HUDEP-2 (cell line): ENCODE measurements at regions not wholly inside any gene's neighbourhood (a gene's known extent, or its start where the extent isn't known, plus 50 kb on each side); places are given as distances from the start of the nearest gene placed in this dataset.
A peak's percentile ranks its signal among the peaks of the same experiment; 100 is the strongest.
"Not testable (repeated sequence)": the region's sequence is repeated elsewhere in the genome, so short reads cannot be mapped to it uniquely, and the experiment has no call there.

ENCODE experiments used
- DNase-seq, 76 experiments: peaks; one replicate each; lab custom pipeline; 2025; ENCODE audit not compliant: unreplicated experiment in 76 of 76; lab: John Stamatoyannopoulos, UW

DNA sequence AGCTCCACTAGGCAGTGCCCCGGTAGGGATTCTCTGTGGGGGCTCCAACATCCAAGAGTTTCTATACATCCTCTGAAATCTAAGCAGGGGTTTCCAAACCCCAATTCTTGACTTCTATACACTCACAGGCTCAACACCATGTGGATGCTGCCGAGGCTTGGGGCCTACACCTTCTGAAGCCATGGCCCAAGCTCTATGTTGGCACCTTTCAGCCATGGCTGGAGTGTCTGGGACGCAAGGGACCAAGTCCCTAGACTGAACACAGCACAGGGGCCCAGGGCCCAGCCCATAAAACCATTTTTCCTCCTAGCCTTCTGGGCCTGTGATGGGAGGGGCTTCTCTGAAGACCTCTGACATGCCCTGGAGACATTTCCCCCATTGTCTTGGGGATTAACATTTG lies 511.8 kb downstream of the TRAM1L1 start:
- DNase-seq, result no peak

DNA sequence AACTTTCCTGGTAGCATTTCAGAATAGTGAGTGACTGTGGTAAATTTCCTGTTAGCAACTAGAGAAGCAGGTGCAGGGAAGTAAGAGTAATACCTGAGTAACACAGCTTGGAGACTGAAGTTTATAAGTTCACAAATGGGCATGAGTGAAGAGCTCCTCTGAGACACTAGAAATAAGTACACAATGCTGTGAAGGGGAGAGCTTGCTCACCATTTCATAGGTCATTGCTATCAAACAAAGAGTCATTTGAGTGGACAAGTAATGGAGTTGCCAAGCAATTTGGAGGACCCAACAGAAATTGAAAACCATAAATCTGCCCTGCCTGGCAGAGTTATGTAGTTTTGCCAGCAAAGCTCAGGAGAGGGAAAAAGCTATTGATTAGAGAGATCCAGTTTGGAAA lies 523.6 kb downstream of the TRAM1L1 start:
- no peak for DNase-seq

- DNase-seq, result peak in 1 of 76 experiments; percentile 6
These were observed 533.6 kb downstream of the TRAM1L1 start for GRCh38 chr4:116551806-116552205.

DNA sequence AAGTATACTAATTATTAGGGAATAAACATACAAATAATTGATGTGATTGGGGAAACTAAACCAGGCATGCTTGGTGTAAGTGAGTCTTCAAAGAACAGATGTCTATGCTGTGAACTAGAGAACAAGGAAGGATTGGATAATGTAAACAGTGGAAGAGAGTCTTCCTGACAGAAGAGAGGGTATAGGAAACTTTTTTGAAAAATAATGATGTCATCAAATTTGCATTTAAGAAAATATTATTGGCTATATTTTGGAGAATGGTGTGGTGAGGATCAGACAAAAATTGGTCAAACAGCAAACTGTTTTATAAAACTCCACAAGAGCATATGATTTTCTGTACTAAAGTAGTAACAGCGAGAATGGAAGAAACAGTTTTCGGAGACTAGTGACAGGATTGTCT lies 537.7 kb downstream of the TRAM1L1 start:
- no peak for DNase-seq

GRCh38 chr4:116546759-116547158 lies 538.6 kb downstream of the TRAM1L1 start:
- no peak for DNase-seq

DNA sequence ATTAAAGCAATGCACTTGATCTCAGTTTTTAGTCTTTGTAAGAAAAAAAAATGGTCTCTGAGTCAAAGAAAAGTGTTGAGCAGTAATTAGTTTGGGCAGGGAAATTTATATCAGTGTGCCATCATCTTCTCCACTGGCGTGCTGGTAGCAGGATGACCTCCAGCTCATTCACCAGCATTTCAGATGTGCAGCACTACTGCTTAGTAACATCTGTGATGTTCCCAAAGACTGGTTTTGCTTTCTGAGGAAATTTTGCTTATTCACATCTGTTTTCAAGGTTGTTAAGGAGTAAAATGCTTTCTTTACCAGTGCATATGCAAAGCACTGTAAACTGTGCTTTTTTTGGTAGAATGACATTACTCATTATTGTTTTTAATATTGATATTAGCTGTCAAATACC lies 540.4 kb downstream of the TRAM1L1 start:
- no peak for DNase-seq

DNA sequence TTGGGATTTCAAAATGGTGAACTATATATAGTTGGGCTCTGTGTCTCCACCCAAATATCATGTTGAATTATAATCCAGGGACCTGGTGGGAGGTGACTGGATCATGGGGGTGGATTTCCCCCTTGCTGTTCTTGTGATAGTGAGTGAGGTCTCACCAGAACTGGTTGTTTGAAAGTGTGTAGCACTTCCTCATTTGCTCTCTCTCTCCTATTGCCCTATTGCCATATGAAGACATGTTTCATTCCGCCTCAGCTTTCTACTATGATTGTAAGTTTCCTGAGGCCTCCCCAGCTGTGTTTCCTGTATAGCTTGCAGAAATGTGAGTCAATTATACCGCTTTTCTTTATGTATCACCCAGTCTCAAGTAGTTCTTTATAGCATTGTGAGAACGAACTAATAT lies 545.6 kb downstream of the TRAM1L1 start:
- DNase-seq, result no peak

DNA sequence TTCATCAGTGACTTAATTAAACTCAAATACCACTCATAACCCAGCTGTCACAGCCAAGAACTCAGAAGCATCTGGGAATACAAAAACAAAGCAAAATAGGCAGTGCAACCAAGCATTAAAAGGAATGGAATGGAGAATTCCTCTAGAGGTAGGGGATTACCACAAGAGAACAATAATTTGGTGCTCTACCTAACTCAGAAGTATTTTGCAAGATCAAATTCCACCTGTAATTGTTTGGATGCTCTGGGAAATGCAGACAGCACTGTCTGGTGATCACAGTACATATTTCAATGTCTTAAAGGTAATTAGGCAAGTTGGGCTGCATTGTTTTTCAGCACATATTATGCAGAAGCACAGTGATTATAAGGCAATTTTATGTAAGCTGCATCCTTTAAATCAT lies 547.5 kb downstream of the TRAM1L1 start:
- DNase-seq, result no peak

GRCh38 chr4:116536024-116536423 lies 549.4 kb downstream of the TRAM1L1 start:
- DNase-seq, result not testable (repeated sequence)

GRCh38 chr4:116531870-116532269 lies 553.5 kb downstream of the TRAM1L1 start:
- DNase-seq, result no peak

DNA sequence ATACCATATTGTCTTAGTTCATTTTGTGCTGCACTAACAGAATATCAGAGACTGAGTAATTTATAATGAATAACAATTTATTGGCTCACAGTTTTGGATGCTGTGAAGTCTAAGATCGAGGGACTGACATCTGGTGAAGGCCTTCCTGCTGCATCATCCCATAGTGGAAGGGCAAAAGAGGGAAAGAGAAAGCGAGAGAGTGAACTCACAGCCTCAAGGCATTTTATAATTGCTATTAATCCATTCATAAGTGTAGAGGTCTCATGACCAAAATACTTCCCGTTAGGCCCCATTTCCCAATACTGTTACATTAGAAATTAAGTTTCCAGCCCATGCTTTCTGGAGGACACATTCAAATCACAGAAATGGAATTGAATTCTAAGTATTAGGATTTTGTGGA lies 554.4 kb downstream of the TRAM1L1 start:
- no peak for DNase-seq

DNA sequence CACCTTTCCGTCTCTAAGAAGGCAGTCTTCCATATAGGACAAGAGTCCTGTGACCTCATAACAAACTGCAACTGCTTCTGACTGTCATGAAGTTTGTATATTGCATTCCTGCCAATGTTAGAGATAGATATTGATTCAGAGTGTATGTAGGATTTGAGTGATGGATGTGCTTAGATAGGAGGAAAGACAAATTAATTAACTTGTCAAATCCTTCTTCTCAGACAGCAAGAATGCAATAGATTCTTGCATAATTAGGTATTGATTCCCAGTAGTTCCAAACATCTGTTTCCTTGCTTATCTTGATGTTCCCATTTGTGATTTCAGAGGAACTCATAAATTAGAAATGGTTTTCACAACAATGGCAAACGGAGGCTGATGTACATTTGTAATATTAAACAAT lies 555.3 kb downstream of the TRAM1L1 start:
- no peak for DNase-seq

DNA sequence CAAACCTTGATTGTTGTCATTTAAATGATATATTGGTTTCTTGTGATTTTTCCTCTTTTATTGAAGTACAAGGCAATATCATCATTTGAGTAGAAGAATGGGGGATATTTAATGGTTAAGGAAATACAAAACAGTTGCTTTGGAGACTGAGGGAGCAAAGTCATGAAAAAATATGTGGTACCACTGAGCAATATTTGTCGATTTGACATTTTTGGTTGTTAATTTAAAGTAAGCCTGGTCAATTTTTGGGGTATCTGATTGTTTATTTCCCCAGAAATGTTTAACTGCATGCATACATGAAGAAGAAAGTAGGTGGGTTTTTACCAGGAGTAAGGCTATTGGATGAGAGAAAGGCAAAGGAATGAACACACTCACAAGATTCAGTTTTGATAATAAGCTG lies 556.2 kb downstream of the TRAM1L1 start:
- DNase-seq, result no peak

- DNase-seq, result no peak
These were observed 562.5 kb downstream of the TRAM1L1 start for GRCh38 chr4:116522922-116523321.

DNA sequence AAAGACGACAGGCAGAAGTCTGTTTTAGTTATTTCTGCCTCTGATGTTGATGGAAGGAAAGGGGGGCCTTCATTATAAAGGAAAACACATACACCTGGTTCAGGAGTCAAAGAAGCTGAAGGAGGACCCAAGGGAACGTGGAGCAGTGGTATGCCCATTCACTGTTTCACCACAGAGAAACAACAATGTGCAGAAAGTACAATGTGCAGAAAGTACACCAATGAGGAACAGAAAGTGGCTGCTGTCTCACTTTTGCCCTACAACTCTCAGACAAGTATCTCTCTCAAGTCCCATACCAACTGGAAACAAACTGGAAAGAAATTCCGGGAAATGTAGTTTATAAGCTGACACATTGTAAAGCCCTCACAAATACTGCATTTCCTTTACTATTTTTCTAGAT lies 564.5 kb downstream of the TRAM1L1 start:
- DNase-seq, result no peak

GRCh38 chr4:116516711-116517110 lies 568.7 kb downstream of the TRAM1L1 start:
- DNase-seq, result no peak

DNA sequence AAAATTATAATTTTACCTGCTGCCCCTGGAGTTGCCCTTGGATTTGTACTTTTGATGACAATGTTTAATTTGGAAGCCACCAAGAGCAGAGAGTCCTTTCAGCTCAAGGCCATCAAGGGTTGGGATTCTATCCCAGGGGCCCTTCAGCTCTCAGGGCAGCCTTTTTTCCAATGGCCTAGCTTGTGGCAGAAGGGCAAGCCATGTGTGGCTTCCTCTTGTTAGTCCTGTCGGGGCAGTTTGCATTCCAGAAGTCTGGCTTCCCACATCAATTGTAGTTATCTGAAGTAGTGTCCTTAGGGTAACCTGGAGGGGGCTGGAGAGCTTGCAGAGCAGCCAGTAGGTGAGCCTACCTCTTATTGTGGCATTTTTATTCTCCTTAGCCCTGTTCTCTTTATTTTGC lies 569.4 kb downstream of the TRAM1L1 start:
- no peak for DNase-seq

DNA sequence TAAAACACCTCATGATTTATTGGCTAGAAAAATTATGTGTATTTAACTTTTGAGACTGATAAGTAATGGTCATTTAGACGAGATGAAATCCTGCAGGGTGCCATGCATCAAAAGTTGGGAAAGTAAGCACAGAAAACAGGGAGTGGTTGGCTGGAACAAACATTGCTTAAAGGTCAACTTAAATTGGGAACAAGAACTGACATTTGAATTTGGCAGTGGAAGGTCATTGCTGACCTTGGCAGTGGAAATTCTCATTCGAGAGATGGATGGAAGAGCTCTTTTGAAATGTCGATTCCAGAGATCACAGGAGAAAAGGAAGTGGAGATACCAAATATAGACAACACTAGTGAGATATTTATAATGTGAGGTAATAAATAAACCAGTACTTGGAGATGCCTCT lies 572.8 kb downstream of the TRAM1L1 start:
- no peak for DNase-seq

DNA sequence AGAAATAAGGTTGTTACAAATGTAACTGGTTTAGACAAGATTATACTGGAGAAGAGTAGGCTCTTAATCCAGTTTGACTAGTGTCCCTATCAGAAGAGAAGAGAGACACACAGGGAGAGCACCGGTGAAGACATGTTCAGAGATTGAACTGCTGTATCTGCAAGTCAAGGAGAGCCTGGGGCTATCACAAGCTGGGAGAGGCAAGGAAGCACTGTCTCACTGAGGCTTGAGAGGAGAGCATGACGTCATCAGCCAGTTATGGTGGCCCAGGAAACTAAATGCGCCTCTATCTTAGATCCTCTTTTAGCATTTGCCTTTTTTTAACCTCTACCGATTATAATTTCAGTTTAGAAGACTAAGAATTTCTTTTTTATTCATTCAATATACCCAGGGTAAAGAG lies 583.4 kb downstream of the TRAM1L1 start:
- DNase-seq, result peak in 1 of 76 experiments; percentile 3

- DNase-seq, result no peak
These were observed 585.2 kb downstream of the TRAM1L1 start for GRCh38 chr4:116500225-116500624.

DNA sequence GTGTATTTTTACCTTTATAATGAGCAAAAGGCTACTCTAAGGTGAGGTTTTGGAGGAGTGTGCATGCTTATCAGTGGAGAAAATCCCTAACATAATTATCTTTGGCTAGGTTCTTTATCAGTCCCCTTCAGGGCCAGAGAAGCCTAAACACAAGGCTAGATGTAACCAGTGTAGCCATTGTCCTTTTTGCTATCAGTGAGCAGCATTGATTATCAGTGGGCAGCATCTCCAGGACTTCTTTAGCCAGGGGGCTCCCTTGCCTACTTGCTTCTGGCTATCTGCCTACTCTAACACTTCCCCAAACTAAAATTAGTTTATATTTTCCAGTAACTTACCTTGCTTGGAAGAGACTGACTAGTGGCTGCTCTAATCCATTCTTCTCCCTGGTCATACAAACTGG lies 595.6 kb downstream of the TRAM1L1 start:
- DNase-seq, result no peak

- DNase-seq, result no peak
These were observed 599.0 kb downstream of the TRAM1L1 start for GRCh38 chr4:116486401-116486800.

- DNase-seq, result no peak
These were observed 604.8 kb downstream of the TRAM1L1 start for GRCh38 chr4:116480546-116480945.

DNA sequence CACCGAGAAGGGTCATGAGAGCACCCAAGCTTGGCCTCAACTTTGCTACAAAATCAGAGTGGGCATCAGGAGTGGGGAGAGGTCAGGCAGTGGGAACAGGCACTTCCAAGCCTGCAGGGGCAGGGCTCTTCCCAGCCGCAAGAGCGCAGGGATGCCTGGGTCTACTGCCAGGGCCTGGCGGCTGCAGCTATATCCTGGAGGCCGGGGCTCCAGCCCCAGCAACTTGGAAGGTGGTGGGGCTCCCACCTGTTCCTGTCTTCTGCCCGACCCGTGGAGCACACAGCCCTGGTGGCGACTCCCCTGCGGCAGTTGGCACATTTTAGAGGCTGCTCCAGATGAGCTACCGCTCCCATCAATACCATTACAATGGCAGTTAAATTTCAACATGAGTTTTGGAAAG lies 607.0 kb downstream of the TRAM1L1 start:
- DNase-seq, result no peak
